Activated T-cell treated with anti-CD3 and anti-CD28 coated beads, Interleukin-2, amount 50 U/mL, for 1 hour (primary cell): ENCODE measurements at regions not wholly inside any gene's neighbourhood (a gene's known extent, or its start where the extent isn't known, plus 50 kb on each side); places are given as distances from the start of the nearest gene placed in this dataset.
"Not testable (repeated sequence)": the region's sequence is repeated elsewhere in the genome, so short reads cannot be mapped to it uniquely, and the experiment has no call there.

Experiments
- DNase-seq: peaks from one replicate; pipeline ENCODE4 v3.0.0-alpha.2; 2020

- no peak for DNase-seq
Observed at GRCh38 chr18:30432349-30432748, 610.2 kb downstream of the DSC3 start.

- not testable (repeated sequence) for DNase-seq
Observed at GRCh38 chr18:30419399-30419798, 623.1 kb downstream of the DSC3 start.

GRCh38 chr18:30415903-30416302 lies 626.6 kb downstream of the DSC3 start:
- no peak for DNase-seq

- DNase-seq = no peak
Observed at GRCh38 chr18:30409120-30409519, 633.4 kb downstream of the DSC3 start.

- DNase-seq = no peak
Observed at GRCh38 chr18:30406728-30407127, 635.8 kb downstream of the DSC3 start.

- DNase-seq = no peak
Observed at GRCh38 chr18:30405038-30405437, 637.5 kb downstream of the DSC3 start.

GRCh38 chr18:30404422-30404821 lies 638.1 kb downstream of the DSC3 start:
- DNase-seq = no peak

GRCh38 chr18:30403278-30403677 lies 639.3 kb downstream of the DSC3 start:
- no peak for DNase-seq

- DNase-seq = no peak
Observed at GRCh38 chr18:30387401-30387800, 655.1 kb downstream of the DSC3 start.

GRCh38 chr18:30386624-30387023 lies 655.9 kb downstream of the DSC3 start:
- no peak for DNase-seq

GRCh38 chr18:30385684-30386083 lies 656.9 kb downstream of the DSC3 start:
- DNase-seq = no peak

- DNase-seq = no peak
Observed at GRCh38 chr18:30381826-30382225, 660.7 kb downstream of the DSC3 start.

GRCh38 chr18:30378097-30378496 lies 664.4 kb downstream of the DSC3 start:
- DNase-seq = no peak

- no peak for DNase-seq
Observed at GRCh38 chr18:30376515-30376914, 666.0 kb downstream of the DSC3 start.

GRCh38 chr18:30361864-30362540 lies 680.5 kb downstream of the DSC3 start:
- no peak for DNase-seq

GRCh38 chr18:30359521-30359920 lies 683.0 kb downstream of the DSC3 start:
- no peak for DNase-seq

GRCh38 chr18:30358555-30358954 lies 684.0 kb downstream of the DSC3 start:
- no peak for DNase-seq

- no peak for DNase-seq
Observed at GRCh38 chr18:30352551-30353168, 689.9 kb downstream of the DSC3 start.

GRCh38 chr18:30350263-30350662 lies 692.3 kb downstream of the DSC3 start:
- no peak for DNase-seq

- DNase-seq = no peak
Observed at GRCh38 chr18:30343090-30343489, 699.5 kb downstream of the DSC3 start.

GRCh38 chr18:30342675-30343074 lies 699.9 kb downstream of the DSC3 start:
- no peak for DNase-seq

- no peak for DNase-seq
Observed at GRCh38 chr18:30334781-30335180, 707.8 kb downstream of the DSC3 start.

- no peak for DNase-seq
Observed at GRCh38 chr18:30333310-30333709, 709.2 kb downstream of the DSC3 start.

GRCh38 chr18:30328839-30329238 lies 713.7 kb downstream of the DSC3 start:
- no peak for DNase-seq

- no peak for DNase-seq
Observed at GRCh38 chr18:30302181-30302580, 740.4 kb downstream of the DSC3 start.
